HG02642 (cell line): ENCODE measurements at regions not wholly inside any gene's neighbourhood (a gene's known extent, or its start where the extent isn't known, plus 50 kb on each side); places are given as distances from the start of the nearest gene placed in this dataset.

Experiments
- ATAC-seq: cut with Tn5 transposase; IDR thresholded peaks from one replicate; pipeline ENCODE4 v1.9.1; 2021; ENCODE audit warnings: mild to moderate bottlenecking; ENCODE audit not compliant: unreplicated experiment, poor library complexity

DNA sequence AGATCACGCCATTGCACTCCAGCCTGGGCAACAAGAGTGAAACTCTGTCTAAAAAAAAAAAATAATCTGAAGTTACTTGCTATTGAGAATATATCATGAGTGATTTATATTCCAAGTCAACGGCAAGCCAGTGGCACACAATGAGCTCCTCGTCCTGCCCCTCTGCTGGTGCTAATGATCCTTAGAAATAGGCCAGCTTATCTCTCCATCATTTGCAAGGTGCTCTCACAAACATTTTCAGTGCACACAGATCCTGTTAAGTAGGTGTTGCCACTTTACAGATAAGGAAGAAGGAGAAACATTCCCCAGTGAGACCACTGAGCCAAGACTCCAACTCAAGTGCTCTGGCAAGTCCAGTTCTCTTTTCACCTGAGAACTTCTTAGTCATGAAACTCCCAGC is 91.3 kb upstream of the GPR45 start:
- ATAC-seq = no peak

DNA sequence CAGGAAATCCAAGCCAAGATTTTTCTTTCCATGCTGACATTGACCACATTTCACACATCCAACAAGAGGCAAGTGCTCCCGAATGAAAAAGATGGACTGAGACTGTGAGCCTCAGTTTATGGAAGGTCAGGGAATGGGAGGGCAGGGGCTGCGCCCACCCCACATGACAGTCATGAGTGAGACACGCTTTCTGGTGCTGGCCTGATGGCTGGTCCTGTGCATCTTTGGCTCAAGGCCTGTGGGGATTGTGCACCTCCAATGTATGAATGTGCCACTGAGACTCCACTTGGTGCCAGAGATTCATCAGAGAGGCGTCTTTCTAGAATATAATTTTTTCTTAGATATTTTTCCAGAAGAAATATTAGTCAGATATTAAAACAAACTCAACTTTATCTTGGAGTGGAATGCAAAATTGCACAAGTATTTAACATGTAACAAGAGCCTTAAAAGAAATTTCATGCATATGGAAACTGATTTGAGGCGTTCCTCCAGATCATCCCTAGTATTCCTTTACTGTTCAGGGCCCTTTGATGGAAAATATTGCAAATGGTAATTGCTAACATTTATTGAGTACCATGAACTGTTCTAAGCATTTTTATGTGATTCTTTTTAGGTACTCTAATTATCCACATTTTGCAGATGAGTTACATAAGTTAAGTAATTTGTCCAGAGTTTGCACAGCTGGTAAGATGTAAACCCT is 87.3 kb upstream of the GPR45 start:
- ATAC-seq = no peak

DNA sequence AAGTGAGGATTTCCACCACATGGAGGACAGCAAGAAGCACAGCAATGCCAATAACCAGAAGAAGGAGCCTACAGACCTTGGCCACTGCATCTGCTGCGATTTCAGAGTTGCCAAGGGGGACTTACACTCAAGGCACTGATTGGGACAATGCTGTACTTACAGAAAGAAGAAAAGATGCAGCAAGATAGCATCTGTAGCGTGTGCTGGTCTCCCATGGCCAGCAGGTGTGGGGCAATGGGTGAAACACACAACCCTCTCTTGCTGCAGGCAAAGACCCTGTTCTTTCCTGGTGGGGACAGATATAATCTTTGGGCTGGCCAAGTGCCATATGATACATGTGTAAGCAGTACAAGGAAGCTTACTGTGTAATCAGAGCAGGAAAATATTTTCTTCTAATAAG is 85.4 kb upstream of the GPR45 start:
- no peak for ATAC-seq

DNA sequence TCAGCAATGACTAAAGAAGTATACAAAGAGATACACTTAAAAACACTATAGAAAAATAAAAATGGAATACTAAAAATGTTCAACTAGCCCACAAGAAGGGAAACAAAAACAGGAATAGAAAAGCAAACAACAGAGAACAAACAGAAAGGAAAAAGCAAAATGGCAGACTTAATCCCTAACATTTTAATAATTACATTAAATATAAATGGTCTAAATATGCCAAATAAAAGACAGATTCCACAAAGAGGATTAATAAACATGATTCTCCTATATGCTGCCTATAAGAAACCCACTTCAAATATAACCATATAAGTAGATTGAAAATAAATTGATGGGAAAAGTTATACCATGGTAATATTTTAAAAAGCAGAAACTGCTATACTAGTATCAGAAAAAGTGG is 83.5 kb upstream of the GPR45 start:
- ATAC-seq = no peak

DNA sequence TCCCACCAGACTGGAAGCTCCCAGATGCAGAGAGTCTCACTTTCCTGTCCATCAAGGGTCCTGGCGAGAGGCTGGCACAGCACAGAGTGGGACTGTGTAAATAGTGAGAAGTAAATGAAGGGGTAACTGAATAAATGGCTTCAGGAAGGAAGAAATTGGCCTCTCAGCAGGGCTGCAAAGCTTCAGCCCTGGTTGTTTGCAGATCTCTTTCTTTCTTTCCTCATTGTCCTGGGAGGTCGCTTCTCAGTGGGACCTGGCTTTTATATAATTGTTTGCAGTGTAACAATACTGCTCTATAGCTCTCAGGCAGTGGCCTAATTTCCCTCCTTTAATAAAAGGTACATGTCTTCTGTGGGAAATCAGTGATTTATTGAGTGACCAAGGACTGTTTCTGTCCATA is 74.9 kb upstream of the GPR45 start:
- no peak for ATAC-seq

DNA sequence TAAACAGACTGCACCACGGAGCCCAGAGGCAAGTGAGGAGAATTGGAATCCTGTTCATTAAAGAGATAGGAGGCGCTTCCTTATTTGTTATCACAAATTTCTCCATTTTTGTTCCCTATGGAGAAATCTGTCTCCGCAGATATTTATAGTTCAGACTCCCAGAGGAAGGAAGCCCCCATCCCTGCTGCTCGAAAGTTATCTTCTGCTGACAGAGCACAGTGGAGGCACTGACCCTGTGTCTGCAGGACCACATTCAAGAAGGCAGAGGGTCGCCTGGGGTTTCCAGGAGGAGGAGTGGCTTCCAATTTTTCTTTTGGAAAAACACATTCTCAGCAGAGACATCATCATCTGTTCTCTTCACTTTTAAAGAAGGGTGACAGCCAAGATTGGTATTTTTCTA is 73.0 kb upstream of the GPR45 start:
- no peak for ATAC-seq

DNA sequence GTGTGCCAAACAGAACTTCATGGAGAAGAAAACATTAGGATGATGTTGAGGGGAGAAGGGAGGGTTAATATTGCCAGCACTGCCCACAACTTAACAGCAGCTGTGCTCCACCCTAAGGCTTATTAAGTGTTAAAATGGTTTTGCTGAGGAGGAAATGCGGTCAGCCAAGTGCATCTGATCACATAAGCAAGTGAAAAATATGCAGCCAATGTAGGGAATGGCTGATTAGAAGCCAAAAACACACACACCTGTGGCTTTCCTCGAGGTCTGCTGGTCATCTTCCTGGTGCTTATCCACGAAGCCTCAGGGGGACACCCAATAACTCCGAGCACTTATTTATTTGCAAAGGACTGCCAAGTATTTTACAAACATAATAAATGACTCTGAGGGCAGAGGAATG is 66.3 kb upstream of the GPR45 start:
- ATAC-seq = no peak

DNA sequence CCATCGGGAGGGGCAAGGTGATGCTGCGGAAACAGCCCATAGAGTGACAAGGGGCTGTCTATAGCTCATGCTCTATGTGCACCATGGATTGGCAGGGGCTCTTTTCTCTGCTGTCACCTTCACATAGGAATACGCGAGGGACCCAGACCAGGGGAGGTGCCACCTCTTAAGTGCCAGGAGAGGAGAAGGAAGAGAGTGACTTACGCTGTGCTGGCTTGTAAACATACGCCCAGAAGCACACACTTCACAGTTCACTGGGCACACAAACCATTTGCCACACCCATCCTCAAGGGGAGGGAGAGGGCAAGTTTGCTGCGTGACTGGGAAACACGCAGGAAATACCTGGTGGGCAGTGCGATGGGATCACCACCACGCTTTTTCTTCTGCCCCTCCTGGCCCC is 65.1 kb upstream of the GPR45 start:
- no peak for ATAC-seq

DNA sequence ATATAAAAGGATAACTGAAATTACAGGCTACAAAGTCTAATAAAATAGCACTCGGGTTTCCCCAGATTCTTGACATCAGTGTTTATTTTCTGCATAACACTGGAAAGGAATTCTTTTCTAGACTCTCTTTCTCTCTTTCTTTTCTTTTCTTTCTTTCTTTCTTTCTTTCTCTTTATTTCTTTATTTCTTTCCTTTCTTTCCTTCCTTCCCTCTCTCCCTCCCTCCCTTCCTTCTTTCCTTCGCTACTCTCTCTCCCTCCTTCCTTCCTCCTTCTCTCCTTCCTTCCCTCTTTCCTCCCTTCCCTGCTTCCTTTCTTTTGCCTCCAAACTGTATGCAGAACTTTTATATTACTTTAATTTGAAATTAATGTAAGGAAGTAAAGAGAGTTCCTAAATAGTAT is 64.5 kb upstream of the GPR45 start:
- no peak for ATAC-seq

DNA sequence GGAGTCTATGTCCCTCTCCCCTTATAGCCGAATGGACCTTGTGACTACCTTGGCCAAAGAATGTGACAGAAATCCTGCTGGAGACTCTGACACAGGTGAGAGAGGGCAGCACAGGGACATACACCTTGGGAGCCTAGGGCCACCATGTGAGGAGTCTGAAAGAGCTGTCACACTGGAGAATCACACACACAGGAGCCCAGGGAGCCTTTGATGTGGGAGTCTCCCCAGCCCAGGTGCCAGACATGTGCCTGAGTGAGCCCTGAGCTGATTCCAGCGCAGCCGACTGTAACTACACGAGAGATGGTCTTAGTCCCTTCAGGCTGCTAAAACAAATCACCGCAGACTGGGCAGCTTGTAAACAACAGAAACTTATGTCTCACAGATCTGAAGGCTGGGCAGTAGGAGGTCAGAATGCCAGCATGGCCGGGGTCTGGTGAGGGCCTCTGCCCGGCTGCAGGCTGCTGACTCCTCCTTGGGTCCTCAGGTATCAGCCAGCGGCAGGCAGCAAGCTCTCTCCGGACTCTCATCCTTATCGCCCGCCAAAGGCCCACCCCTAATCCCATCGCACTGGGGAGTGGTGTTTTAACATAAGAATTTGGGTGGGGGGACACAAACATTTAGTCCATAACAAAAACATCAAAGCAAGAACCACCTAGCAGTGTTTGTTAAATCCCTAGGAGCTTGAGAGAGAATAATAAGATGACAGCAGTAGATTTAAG is 63.8 kb upstream of the GPR45 start:
- ATAC-seq = no peak

DNA sequence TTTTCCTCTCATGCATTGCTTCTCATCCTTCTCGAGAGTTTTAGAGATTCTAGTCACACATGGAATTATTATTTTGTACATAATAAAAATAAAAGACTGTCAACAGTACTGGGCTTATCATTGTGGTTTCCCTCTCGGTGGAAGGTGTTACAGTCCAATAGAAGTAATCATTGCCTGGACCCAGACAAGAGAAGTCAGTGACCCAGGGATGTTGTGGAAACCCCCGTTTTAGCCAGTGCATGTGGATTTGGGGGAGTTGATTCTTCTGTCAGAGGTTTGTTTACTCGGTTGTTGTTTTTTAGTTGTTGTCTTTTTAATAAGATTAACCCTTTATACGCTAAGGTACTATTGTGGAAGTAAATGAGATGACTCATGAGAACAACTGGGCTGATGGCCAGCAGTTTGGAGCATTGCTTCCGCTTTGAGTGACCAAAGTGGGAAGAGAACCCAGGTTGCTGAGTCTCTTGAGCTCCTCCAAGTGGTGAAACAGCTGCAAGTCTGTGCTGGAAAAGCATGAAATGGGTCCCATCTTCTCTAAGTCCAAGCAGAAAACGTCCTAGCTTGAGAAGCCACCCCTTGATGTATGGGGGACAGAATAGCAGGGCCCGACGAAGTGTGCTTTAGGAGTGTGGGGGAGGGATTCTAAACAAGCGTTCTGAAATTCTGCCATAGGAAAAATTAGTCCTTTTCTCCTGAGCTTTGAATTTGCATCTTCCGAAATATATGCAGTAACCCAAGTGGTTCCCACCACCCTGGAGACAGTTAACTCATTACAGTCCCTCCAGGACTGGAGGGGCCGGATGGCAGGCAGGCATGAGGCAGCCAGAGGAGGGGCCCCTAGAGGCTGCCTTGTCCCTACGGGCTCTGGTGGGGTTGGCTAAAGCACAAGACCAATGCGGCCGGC is 61.8 kb upstream of the GPR45 start:
- no peak for ATAC-seq

DNA sequence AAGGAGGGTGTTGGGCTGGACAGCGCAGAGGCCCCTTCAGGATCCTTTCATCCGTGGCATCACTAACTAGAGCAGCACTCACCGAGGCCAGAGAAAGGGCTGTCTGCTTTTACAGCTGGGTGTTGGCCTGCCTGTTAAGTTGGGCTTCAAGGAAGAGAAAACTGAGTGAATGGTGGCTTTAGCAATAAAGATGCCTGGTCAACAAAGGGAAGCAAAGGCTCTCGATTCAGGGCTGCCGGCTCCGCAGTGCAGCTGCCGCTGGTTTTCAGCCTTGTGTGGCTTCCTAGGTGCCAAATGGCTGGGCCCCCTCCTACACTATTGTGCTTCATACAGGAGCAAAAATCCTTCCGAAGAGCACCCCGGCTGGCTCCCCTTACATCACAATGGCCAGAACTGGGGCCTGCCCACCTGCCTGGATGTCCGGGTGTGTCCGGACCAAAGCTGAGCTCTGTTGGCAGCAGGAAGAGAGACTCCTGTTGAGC is 61.0 kb upstream of the GPR45 start:
- ATAC-seq = no peak

DNA sequence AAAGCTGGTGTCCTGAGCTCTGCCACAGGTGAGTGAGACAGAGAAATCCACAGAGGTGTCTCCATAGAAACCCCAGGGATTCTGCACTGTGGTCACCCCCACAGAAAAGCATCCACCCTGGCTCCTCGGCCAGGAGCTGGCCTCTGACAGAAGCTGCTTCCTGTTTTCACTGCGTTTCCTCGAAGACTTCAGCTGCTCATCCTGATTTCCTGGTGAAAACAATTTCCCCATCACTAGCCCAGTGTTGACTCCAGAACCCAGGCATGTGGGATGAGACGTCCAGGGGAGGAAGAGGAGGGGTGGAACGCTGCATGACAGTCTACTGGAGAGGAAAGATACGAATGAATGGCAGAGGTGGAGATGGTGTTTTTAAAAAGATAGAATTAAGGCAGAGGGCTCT is 60.3 kb upstream of the GPR45 start:
- no peak for ATAC-seq

DNA sequence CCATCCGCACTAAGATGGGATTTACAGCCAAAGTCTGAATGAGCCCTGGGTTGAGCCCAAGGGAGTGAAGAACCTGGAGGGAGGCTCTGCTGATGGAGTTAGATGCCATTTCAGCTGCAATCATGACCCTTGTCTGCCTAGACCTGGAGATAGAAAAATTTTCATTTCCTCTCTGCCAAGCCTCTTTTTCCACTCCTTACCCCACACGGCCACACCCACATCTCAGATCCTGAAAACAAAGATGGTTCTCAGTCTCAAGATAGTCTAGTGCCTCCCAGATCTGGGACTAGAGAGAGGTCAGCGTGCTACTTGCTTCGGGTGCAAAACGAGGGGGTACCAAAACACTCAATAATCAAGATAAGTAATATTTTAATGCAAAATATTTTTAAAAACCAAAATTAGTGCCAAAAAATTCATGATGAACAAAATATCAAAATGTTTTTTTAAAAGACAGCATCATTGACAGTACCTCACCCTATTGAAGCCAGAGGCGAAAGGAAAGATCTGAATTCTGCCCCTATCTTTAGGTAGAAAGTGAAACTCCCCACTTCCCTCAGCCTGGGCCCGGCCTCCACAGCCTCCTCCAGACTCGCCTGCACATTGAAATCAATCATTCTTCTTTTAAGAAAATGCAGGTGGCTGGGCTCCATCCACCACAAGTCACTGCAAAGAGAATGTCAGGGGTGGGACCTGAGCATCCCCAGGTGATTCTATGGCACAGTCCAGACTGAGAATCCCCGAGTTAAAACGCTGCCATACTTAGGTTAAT is 57.8 kb upstream of the GPR45 start:
- ATAC-seq = peak; percentile 68

DNA sequence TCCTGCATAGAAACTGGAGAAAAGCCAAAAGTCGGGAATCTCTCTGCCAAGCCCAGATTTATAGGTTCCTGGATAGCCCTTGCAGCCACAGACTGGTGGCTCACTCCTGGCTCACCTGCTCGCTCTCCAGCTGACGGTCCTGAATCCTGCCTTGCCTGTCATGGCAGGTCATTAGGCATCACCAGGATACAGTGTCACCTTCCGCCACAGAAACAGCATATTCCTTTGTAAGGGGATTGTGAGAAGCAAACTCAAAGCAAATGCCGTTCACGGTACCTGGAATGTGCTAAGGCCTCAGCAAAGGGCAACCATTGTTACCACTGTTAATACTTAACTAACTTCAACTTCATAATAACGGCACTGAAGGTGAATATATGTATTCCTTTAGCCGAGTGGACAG is 57.1 kb upstream of the GPR45 start:
- ATAC-seq = no peak

DNA sequence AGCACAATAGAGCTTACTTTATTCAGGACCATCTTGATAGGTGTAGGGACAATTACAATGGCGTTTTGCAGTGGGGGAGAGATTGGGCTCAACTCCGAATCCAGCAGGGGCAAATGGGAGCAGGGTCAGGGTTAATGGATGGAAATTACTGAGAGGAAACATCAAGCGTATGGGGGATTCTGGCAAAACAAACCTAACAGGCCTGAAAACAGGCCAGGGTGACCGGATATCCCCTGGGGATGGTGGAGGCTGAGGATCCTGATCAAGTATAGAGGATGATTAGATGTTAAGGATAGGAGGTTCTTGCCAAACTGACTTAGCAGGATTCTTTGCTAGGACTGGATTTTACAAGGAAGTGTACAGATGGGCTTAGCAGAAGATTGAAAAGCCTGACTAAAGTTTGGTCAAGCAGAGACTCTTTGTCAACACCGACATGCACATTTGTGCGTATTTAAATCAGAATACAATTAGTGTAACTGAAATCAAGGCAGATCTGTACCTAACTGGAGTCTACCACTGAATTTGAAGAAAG is 54.5 kb upstream of the GPR45 start:
- no peak for ATAC-seq

DNA sequence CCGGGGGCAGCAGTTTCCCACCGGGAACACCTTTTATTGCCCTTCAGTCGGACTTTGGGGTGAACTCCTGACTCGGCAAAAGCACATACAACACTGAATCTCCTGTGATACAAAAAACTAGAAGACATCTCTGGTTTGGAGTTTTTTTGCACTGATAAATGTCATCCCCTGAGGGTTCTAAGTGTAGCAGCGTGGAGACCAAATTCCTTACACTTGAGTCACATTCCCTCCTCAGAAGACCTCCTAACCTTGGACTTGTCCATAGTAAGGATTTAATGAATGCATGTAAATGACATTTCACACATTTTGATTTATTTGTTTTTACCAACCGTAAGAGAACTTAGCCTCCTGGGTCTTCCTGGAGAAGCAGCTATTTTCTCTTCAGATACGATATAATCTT is 54.0 kb upstream of the GPR45 start:
- no peak for ATAC-seq

DNA sequence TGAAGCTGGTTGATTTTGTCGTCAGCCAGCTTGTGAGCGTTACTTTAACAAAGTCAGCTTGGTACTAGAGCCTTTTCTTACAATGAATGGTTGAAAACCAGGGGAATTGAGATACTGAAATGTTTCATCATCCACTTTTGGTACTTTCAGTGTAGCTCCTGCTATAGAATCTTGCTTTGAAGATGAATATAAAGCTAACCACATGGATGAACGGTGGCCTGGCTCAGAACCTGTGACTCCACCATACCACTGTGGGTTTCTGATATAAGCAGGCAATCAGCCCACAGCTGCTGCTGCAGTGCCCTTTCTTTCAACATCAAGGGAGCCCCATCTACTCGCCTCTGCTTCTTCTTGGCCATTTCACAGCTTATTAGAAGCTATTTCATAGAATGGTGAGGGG is 53.2 kb upstream of the GPR45 start:
- ATAC-seq = no peak
